ENCODE measurements at regions not wholly inside any gene's neighbourhood (a gene's known extent, or its start where the extent isn't known, plus 50 kb on each side); places are given as distances from the start of the nearest gene placed in this dataset.

DNA sequence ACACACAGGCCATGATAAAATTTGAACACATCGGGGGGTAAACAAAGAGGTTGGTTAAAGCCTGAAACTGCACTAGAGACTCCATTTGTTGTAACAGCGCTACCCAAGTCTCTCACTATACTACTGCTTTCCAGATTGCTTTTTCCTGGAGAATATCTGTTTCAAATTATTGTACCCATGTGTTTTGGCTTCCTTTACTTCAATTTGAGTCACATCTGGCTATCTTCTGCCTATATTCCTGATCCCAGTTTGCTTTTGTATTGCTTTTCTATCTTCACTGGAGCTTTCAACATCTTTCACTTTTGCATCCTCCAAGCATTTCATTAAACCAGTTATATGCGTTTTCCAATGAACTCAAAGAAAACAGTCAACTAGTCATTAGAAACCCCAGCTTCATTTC lies 404.7 kb downstream of the MLLT3 start:
- no peak for TF ChIP-seq CTCF (IDR thresholded peaks at IDR 0.05; ENCODE audit: low read length, missing control alignments)
- DNase-seq (ENCODE audit: low read depth), result no peak
- no peak overlapping the region for H3K4me3 ChIP-seq (replicated peaks; ENCODE audit: low read depth, low read length)

- DNase-seq (ENCODE audit: low read depth), result no peak
- TF ChIP-seq CTCF (IDR thresholded peaks at IDR 0.05; ENCODE audit: low read length, missing control alignments), result no peak
- no peak overlapping the region for H3K4me3 ChIP-seq (replicated peaks; ENCODE audit: low read depth, low read length)
Measured at GRCh38 chr9:20216438-20216837, 405.9 kb downstream of the MLLT3 start.

DNA sequence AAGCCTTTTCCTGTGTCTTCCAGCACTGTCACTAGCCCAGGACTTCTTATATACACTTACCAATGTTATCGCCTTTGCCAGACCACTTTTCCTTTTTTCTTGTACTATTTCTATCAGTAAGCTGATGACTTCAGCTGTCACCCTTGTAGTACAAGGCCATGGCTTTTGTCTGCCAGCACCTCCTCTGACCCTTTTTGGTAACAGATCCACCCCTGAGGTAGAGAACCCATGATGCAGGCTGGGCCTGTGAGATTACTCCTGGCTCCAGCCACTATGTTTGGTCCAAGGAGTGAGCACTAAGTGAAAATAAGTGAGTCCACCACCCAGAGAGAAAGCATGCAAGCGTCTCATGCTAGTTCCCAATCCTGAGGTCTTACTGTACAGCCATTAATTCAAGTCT lies 406.7 kb downstream of the MLLT3 start:
- no peak for DNase-seq (ENCODE audit: low read depth)
- TF ChIP-seq CTCF (IDR thresholded peaks at IDR 0.05; ENCODE audit: low read length, missing control alignments), result no peak

GRCh38 chr9:20212806-20213205 lies 409.5 kb downstream of the MLLT3 start:
- DNase-seq (ENCODE audit: low read depth), result no peak
- no peak overlapping the region for H3K4me3 ChIP-seq (replicated peaks; ENCODE audit: low read depth, low read length)
- no peak for TF ChIP-seq CTCF (IDR thresholded peaks at IDR 0.05; ENCODE audit: low read length, missing control alignments)

More for the DNA sequence above, 406.7 kb downstream of the MLLT3 start:
- H3K4me3 ChIP-seq (replicated peaks; ENCODE audit: low read depth, low read length), result no peak overlapping the region

GRCh38 chr9:20209391-20210340 lies 412.6 kb downstream of the MLLT3 start:
- no peak for DNase-seq (ENCODE audit: low read depth)
- TF ChIP-seq CTCF (IDR thresholded peaks at IDR 0.05; ENCODE audit: low read length, missing control alignments), result no peak

DNA sequence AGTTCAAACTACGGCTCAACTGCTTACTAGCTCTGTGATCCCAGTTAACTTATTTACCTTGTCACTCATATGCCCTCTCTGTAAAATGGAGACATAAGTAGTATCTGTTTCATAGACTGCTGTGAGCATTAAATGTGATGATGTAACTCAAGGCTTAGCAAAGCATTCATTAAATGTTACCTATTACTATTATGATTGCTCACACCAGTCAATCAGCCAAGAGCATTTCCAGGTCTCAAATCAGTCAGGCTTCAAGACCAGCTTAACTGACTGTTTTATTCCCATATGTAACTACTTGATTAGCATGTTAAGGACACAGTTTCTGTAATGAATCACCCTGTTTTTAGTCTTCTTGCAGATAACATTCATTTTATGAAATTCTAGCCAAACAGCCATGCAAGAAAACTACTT lies 413.3 kb downstream of the MLLT3 start:
- DNase-seq (ENCODE audit: low read depth), result no peak
- no peak for TF ChIP-seq CTCF (IDR thresholded peaks at IDR 0.05; ENCODE audit: low read length, missing control alignments)
- no peak overlapping the region for H3K4me3 ChIP-seq (replicated peaks; ENCODE audit: low read depth, low read length)

More at GRCh38 chr9:20209391-20210340, 412.6 kb downstream of the MLLT3 start:
- no peak overlapping the region for H3K4me3 ChIP-seq (replicated peaks; ENCODE audit: low read depth, low read length)
